K562 (cell line): ENCODE measurements at regions not wholly inside any gene's neighbourhood (a gene's known extent, or its start where the extent isn't known, plus 50 kb on each side); places are given as distances from the start of the nearest gene placed in this dataset.

Experiments used
- DIDO1 ChIP-seq: fragments of 450-650 bp; IDR thresholded peaks from 2 replicates; pipeline ENCODE4 v1.6.1; 2016; ENCODE audit warnings: low read depth, missing biosample characterization, missing genetic modification characterization
- FOXP1 ChIP-seq: sonication (generic); formaldehyde crosslinking; IDR thresholded peaks from 2 replicates; pipeline ENCODE4 v1.8.0; 2022; ENCODE audit warnings: mild to moderate bottlenecking, missing genetic modification reagents
- GATAD2A ChIP-seq: fragments of 450-650 bp; IDR thresholded peaks from 2 replicates; pipeline ENCODE4 v1.6.1; 2017
- HNRNPL ChIP-seq: fragments of 200-400 bp; formaldehyde crosslinking; IDR thresholded peaks from 2 replicates; pipeline ENCODE4 v1.6.1; 2017; ENCODE audit warnings: low read depth, mild to moderate bottlenecking, low read length
- KLF1 ChIP-seq: fragments of 450-650 bp; IDR thresholded peaks from 2 replicates; pipeline ENCODE4 v1.6.1; 2016; ENCODE audit warnings: missing genetic modification characterization, missing compliant biosample characterization
- NEUROD1 ChIP-seq: fragments of 150-350 bp; IDR thresholded peaks from 2 replicates; pipeline ENCODE4 v1.6.1; 2014; ENCODE audit warnings: borderline replicate concordance, low read length, low read depth; ENCODE audit not compliant: partially characterized antibody
- POLR2AphosphoS2 ChIP-seq: IDR thresholded peaks from 2 replicates; pipeline ENCODE4 v1.6.1; 2012; ENCODE audit warnings: low read length, improper control_type of control experiment
- SIX5 ChIP-seq, 2 experiments: IDR thresholded peaks; 2 replicates each; pipeline ENCODE4 v1.6.1; 2011; ENCODE audit warnings: low read length in 2 of 2, borderline replicate concordance in 1 of 2, low read depth in 1 of 2, mild to moderate bottlenecking in 1 of 2, moderate library complexity in 1 of 2; ENCODE audit not compliant: insufficient read depth in 1 of 2
- TARDBP ChIP-seq: fragments of 450-650 bp; IDR thresholded peaks from 2 replicates; pipeline ENCODE4 v1.6.1; 2016
- ZBED1 ChIP-seq: IDR thresholded peaks from 2 replicates; pipeline ENCODE4 v1.6.1; 2014
- ZBTB40 ChIP-seq, 2 experiments: fragments of 450-650 bp in 1 of 2; sonication (generic) in 1 of 2; formaldehyde crosslinking in 1 of 2; IDR thresholded peaks; 2 replicates each; pipeline versions ENCODE4 v1.7.1 to v1.9.0; 2016 to 2022; ENCODE audit warnings: inconsistent platforms in 1 of 2, mild to moderate bottlenecking in 1 of 2, missing genetic modification reagents in 1 of 2
- ZBTB8A ChIP-seq: fragments of 450-650 bp; IDR thresholded peaks from 2 replicates; pipeline ENCODE4 v1.6.1; 2018; ENCODE audit warnings: mild to moderate bottlenecking, moderate library complexity; ENCODE audit not compliant: partially characterized antibody
- ZFP36 ChIP-seq: fragments of 150-350 bp; IDR thresholded peaks from 2 replicates; pipeline ENCODE4 v1.6.1; 2018; ENCODE audit warnings: low read length, low read depth; ENCODE audit not compliant: partially characterized antibody
- ZFX ChIP-seq: sonication (generic); formaldehyde crosslinking; IDR thresholded peaks from 2 replicates; pipeline ENCODE4 v1.8.0; 2022; ENCODE audit warnings: mild to moderate bottlenecking, missing genetic modification reagents, moderate library complexity
- ZNF280B ChIP-seq: fragments of 250-450 bp; sonication (Bioruptor Pico); IDR thresholded peaks from 2 replicates; pipeline ENCODE4 v1.5.1; 2021; ENCODE audit warnings: mild to moderate bottlenecking
- ZNF3 ChIP-seq: fragments of 250-450 bp; sonication (Bioruptor Pico); IDR thresholded peaks from 2 replicates; pipeline ENCODE4 v1.5.0; 2021; ENCODE audit warnings: mild to moderate bottlenecking, moderate library complexity
- ZNF395 ChIP-seq: fragments of 200-800 bp; sonication (Bioruptor generic); IDR thresholded peaks from 2 replicates; pipeline ENCODE4 v1.6.1; 2017; ENCODE audit warnings: missing genetic modification characterization, missing compliant biosample characterization

GRCh38 chr2:12448846-12449505, 267.8 kb upstream of the TRIB2 start (continued):
- TF ChIP-seq ZNF395 (no peak), ZBTB40 (IDR thresholded peaks at IDR 0.05) (no peak), ZBTB40 (CRISPR knock-in tag; IDR thresholded peaks at IDR 0.05) (no peak), ZFP36 (no peak), ZFX (CRISPR knock-in tag) (no peak), NEUROD1 (peak; percentile 22), KLF1 (tag) (no peak), HNRNPL (no peak), ZBED1 (no peak), ZNF280B (CRISPR knock-in tag) (no peak), TARDBP (no peak), POLR2AphosphoS2 (no peak), DIDO1 (no peak), FOXP1 (no peak), ZBTB8A (no peak), GATAD2A (peak; percentile 61; the same call in 1 of the 2 replicates), ZNF3 (CRISPR knock-in tag) (no peak), SIX5 (IDR thresholded peaks at IDR 0.05; ENCODE audit: borderline replicate concordance in 1 of 2, insufficient read depth in 1 of 2, low read depth in 1 of 2, low read length in 2 of 2) (no peak)
